T-helper 17 cell (primary cell): ENCODE measurements at regions not wholly inside any gene's neighbourhood (a gene's known extent, or its start where the extent isn't known, plus 50 kb on each side); places are given as distances from the start of the nearest gene placed in this dataset.

Experiments used
- ATAC-seq: fragments of 150-1000 bp; cut with Tn5 transposase; 2 replicates; pipeline ENCODE4 v1.10.0; 2021; ENCODE audit warnings: mild to moderate bottlenecking, moderate library complexity
- DNase-seq, 3 donors: peaks; one replicate each; pipeline versions ENCODE4 v3.0.0 to v3.0.0-alpha.2; 2020 to 2021
- H3K9me3 ChIP-seq: one replicate; pipeline ENCODE4 v1.7.0; 2013; ENCODE audit warnings: low read length, mild to moderate bottlenecking; ENCODE audit not compliant: control insufficient read depth, poor library complexity, severe bottlenecking
- H3K27ac Mint-ChIP-seq: one replicate; pipeline ENCODE4 v1.8.0; 2022; ENCODE audit warnings: mild to moderate bottlenecking, moderate library complexity, mixed read lengths
- H3K27me3 Mint-ChIP-seq: one replicate; pipeline ENCODE4 v1.8.0; 2022; ENCODE audit warnings: mixed read lengths
- H3K36me3 Mint-ChIP-seq: one replicate; pipeline ENCODE4 v1.8.0; 2022; ENCODE audit warnings: low read depth, mixed read lengths
- H3K4me1 Mint-ChIP-seq: one replicate; pipeline ENCODE4 v1.8.0; 2022; ENCODE audit warnings: mild to moderate bottlenecking, mixed read lengths
- H3K4me3 Mint-ChIP-seq: one replicate; pipeline ENCODE4 v1.8.0; 2022; ENCODE audit warnings: mild to moderate bottlenecking, moderate library complexity, mixed read lengths

DNA sequence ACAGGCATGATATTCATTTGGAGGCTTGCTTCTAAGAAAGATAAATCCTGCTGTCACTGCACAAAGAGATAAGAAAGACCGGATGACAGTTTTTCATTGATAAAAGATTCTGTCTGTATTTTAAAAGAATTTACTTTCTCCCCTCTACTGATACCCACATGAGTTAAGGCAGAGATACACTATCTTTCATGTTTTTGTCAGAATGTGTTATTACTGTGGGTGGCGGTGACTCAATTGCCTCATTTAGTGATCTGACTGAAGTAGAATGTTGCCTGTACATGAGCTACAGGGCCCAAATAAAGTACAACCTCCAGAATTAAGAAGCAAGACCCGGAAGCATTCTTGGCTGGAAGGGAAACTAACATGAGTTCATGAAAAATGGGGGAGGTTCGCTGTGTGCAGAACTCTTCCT, 480.0 kb downstream of the SLC4A3 start:
- H3K36me3 Mint-ChIP-seq = no peaks in the 10 kb centered on the region
- no peaks in the 10 kb centered on the region for H3K9me3 ChIP-seq
- H3K4me3 Mint-ChIP-seq = no peak overlapping the region
- no peak overlapping the region for H3K27ac Mint-ChIP-seq
- ATAC-seq = no peak
- peaks cover 7% of the 10 kb centered on the region for H3K27me3 Mint-ChIP-seq
- H3K4me1 Mint-ChIP-seq = no peaks in the 10 kb centered on the region
- DNase-seq = no peak

- no peaks in the 10 kb centered on the region for H3K4me1 Mint-ChIP-seq
- H3K36me3 Mint-ChIP-seq = no peaks in the 10 kb centered on the region
- no peak overlapping the region for H3K4me3 Mint-ChIP-seq
- no peaks in the 10 kb centered on the region for H3K27me3 Mint-ChIP-seq
- H3K9me3 ChIP-seq = no peaks in the 10 kb centered on the region
- ATAC-seq = no peak
- DNase-seq = no peak
- no peak overlapping the region for H3K27ac Mint-ChIP-seq
These were observed 487.0 kb downstream of the SLC4A3 start for GRCh38 chr2:220114443-220114842.

DNA sequence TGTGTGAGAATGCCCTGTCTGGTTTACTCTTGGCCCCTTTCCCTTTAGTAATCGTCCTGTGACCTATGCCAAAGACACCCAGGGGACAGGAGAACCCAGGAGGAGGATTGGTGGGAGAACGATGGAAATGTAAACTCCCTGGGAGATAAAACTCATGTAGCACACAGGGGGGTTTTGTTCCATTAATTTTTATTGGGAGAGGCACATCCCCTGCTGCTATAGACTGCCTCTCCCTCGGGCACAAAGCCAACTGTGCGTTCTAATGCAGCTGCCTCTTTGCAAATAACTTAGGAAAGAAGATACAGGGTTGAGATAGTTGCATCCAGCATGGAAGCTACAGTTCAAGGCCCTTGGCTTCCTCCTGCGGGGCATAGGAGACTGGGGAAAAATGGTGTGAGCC, 489.6 kb downstream of the SLC4A3 start:
- Mint-ChIP-seq H3K4me3 (no peak overlapping the region), H3K27ac (no peak overlapping the region), H3K4me1 (no peaks in the 10 kb centered on the region), H3K36me3 (no peaks in the 10 kb centered on the region), H3K27me3 (no peaks in the 10 kb centered on the region)
- ATAC-seq = no peak
- no peaks in the 10 kb centered on the region for H3K9me3 ChIP-seq
- DNase-seq = no peak

DNA sequence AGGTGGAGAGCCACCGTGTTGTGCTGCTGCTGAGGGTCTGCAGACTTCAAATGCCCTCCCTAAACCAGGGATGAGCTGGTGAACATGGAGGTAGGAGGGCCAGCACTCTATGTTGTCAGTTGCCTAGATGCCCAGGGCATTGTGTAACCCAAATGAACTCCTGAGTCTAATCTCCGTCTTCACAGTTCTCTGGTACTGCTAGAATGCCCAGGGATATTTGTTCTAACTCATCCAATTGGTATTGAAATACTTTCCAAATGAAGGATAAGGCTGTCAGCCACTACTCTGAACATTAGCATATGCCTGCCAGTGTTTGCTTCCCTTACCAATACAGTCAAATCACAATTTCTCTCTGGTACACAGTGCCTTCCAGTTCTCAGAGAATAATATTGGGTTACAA, 492.6 kb downstream of the SLC4A3 start:
- no peaks in the 10 kb centered on the region for H3K36me3 Mint-ChIP-seq
- H3K4me3 Mint-ChIP-seq = no peak overlapping the region
- no peaks in the 10 kb centered on the region for H3K9me3 ChIP-seq
- H3K27me3 Mint-ChIP-seq = no peaks in the 10 kb centered on the region
- DNase-seq (no peak), ATAC-seq (no peak)
- no peaks in the 10 kb centered on the region for H3K4me1 Mint-ChIP-seq
- H3K27ac Mint-ChIP-seq = no peak overlapping the region

DNA sequence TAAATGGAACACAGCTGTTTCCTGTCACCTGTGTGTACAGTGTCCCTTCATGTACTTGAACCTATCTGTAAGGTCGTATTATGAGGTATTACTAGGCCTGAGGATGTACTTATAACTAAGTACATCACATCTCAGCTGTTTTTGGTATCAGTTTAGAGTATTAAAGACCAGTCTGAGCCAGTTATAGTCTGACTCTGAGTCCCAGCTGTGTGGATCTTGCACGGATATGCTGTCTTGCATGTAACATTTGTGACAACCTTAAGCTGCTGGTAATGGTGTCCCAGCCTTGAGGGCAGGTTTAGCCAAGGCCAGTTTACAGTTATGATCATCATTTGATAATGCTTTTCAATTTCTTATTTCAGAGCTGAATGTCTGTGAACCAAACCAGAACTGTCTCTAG, 496.3 kb downstream of the SLC4A3 start:
- Mint-ChIP-seq H3K4me1 (no peaks in the 10 kb centered on the region), H3K27me3 (peaks cover 5% of the 10 kb centered on the region), H3K27ac (no peak overlapping the region), H3K4me3 (no peak overlapping the region), H3K36me3 (no peaks in the 10 kb centered on the region)
- H3K9me3 ChIP-seq = no peaks in the 10 kb centered on the region
- ATAC-seq (no peak), DNase-seq (no peak)

GRCh38 chr2:220125551-220125950, 498.1 kb downstream of the SLC4A3 start:
- Mint-ChIP-seq H3K27me3 (peaks cover 5% of the 10 kb centered on the region), H3K4me3 (no peak overlapping the region), H3K27ac (no peak overlapping the region), H3K36me3 (no peaks in the 10 kb centered on the region), H3K4me1 (no peaks in the 10 kb centered on the region)
- DNase-seq (no peak), ATAC-seq (no peak)
- no peaks in the 10 kb centered on the region for H3K9me3 ChIP-seq

GRCh38 chr2:220127311-220127710, 499.9 kb downstream of the SLC4A3 start:
- Mint-ChIP-seq H3K27ac (no peak overlapping the region), H3K27me3 (peaks cover 5% of the 10 kb centered on the region), H3K4me1 (no peaks in the 10 kb centered on the region), H3K36me3 (no peaks in the 10 kb centered on the region), H3K4me3 (no peak overlapping the region)
- H3K9me3 ChIP-seq = peaks cover 2% of the 10 kb centered on the region
- ATAC-seq (no peak), DNase-seq (no peak)

DNA sequence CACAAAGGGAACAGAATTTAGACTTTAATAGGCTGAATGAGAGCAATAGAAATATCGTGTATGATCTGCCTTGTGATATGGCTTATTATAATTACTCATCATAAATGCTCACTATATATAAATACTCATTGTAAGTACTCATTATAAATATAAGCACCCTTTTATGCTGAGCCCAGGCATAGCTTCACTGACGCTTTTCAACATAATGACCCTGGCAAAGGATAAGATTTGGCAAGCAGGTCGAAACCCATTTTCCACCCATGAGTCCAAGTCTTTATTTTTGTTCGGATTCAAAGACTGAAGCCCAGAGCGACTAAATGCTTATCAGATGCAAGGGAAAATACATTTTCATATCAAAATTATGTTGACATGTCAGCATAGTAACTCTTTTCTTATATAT, 500.4 kb downstream of the SLC4A3 start:
- Mint-ChIP-seq H3K4me1 (no peaks in the 10 kb centered on the region), H3K27me3 (peaks cover 5% of the 10 kb centered on the region), H3K36me3 (no peaks in the 10 kb centered on the region), H3K4me3 (no peak overlapping the region), H3K27ac (no peak overlapping the region)
- peaks cover 3% of the 10 kb centered on the region for H3K9me3 ChIP-seq
- no peak for DNase-seq
- no peak for ATAC-seq

- H3K27ac Mint-ChIP-seq = no peak overlapping the region
- no peaks in the 10 kb centered on the region for H3K4me1 Mint-ChIP-seq
These were observed 502.0 kb downstream of the SLC4A3 start for GRCh38 chr2:220129391-220129790.

GRCh38 chr2:220134756-220135534, 507.5 kb downstream of the SLC4A3 start:
- Mint-ChIP-seq H3K4me1 (no peaks in the 10 kb centered on the region), H3K4me3 (no peak overlapping the region), H3K27me3 (no peaks in the 10 kb centered on the region), H3K36me3 (no peaks in the 10 kb centered on the region), H3K27ac (no peak overlapping the region)
- ATAC-seq (no peak), DNase-seq (no peak)
- H3K9me3 ChIP-seq = peaks cover 3% of the 10 kb centered on the region

More at GRCh38 chr2:220129391-220129790, 502.0 kb downstream of the SLC4A3 start:
- H3K9me3 ChIP-seq = peaks cover 3% of the 10 kb centered on the region
- ATAC-seq (no peak), DNase-seq (no peak)
- Mint-ChIP-seq H3K36me3 (no peaks in the 10 kb centered on the region), H3K4me3 (no peak overlapping the region), H3K27me3 (peaks cover 5% of the 10 kb centered on the region)

DNA sequence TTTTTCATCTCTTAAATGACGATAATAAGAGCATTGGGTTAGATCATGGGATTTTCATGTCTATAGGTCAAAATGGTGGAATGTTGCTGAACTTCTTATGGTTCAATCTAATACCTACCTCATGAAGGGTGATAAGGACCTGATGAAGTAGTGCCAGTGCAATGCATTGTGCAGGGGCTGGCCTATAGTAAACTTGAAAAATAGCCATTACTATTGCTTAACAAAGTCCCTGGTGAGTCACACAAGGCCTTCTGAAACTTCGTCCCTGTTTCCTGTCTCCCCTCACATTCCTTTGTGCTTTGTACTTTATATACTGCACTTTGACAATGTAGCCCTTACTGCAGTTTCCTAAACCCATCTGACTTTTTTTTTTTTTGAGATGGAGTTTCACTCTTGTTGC, 515.9 kb downstream of the SLC4A3 start:
- no peaks in the 10 kb centered on the region for H3K36me3 Mint-ChIP-seq
- no peak for ATAC-seq

DNA sequence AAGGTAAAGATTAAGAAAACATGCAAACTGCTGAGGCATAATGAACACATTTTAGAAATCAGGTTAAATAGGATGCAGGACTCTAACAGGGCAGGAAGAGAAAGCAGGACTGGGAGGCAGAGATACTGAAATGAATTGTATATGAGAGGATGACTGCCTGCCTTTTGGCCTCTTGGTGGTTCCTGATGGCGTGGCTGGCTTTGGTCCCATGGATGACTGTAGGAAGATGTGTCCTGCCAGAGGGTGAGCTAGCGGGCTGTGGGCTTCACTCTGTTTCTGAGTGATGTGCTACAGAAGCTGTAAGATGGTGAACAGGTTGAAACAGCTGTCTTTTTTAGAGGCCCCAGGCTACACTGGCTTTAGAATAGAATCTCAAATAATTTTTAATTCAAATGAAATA, 517.0 kb downstream of the SLC4A3 start:
- no peaks in the 10 kb centered on the region for H3K4me1 Mint-ChIP-seq
- DNase-seq (no peak), ATAC-seq (no peak)
- no peaks in the 10 kb centered on the region for H3K27me3 Mint-ChIP-seq
- H3K4me3 Mint-ChIP-seq = no peak overlapping the region
- H3K27ac Mint-ChIP-seq = no peak overlapping the region
- H3K9me3 ChIP-seq = no peaks in the 10 kb centered on the region
- H3K36me3 Mint-ChIP-seq = no peaks in the 10 kb centered on the region

More for the DNA sequence above, 515.9 kb downstream of the SLC4A3 start:
- H3K27ac Mint-ChIP-seq = no peak overlapping the region
- no peaks in the 10 kb centered on the region for H3K9me3 ChIP-seq
- H3K4me1 Mint-ChIP-seq = no peaks in the 10 kb centered on the region
- no peak for DNase-seq
- no peak overlapping the region for H3K4me3 Mint-ChIP-seq
- no peaks in the 10 kb centered on the region for H3K27me3 Mint-ChIP-seq

GRCh38 chr2:220147161-220148038, 520.0 kb downstream of the SLC4A3 start:
- Mint-ChIP-seq H3K4me1 (no peaks in the 10 kb centered on the region), H3K36me3 (no peaks in the 10 kb centered on the region), H3K27me3 (no peaks in the 10 kb centered on the region), H3K27ac (no peak overlapping the region), H3K4me3 (no peak overlapping the region)
- no peaks in the 10 kb centered on the region for H3K9me3 ChIP-seq
- DNase-seq (no peak), ATAC-seq (no peak)
